BE2C (cell line): ENCODE measurements at regions not wholly inside any gene's neighbourhood (a gene's known extent, or its start where the extent isn't known, plus 50 kb on each side); places are given as distances from the start of the nearest gene placed in this dataset.

ENCODE experiments used
- DNase-seq: peaks from one replicate; pipeline ENCODE4 v3.0.0-alpha.2; 2020
- H3K27me3 ChIP-seq: fragments of 250-450 bp; sonication (Bioruptor Pico); 2 replicates; pipeline ENCODE4 v1.5.1; 2020; ENCODE audit warnings: mild to moderate bottlenecking
- H3K36me3 ChIP-seq: fragments of 250-450 bp; sonication (Bioruptor Pico); 2 replicates; pipeline ENCODE4 v1.5.1; 2020; ENCODE audit warnings: mild to moderate bottlenecking
- H3K4me1 ChIP-seq: fragments of 250-450 bp; sonication (Bioruptor Pico); 2 replicates; pipeline ENCODE4 v1.5.1; 2020
- H3K4me3 ChIP-seq: 2 replicates; pipeline ENCODE4 v1.5.1; 2011; ENCODE audit warnings: low read depth, low read length
- H3K9me3 ChIP-seq: fragments of 250-450 bp; sonication (Bioruptor Pico); 2 replicates; pipeline ENCODE4 v1.5.1; 2020
- TF ChIP-seq, protein P1 (sequence below): IDR thresholded peaks from 2 replicates; pipeline ENCODE4 v1.5.1; 2012; ENCODE audit warnings: mild to moderate bottlenecking, low read depth, low read length

- Histone ChIP-seq H3K9me3 (no peaks in the 10 kb centered on the region), H3K4me3 (no peak overlapping the region), H3K4me1 (no peaks in the 10 kb centered on the region), H3K27me3 (no peaks in the 10 kb centered on the region), H3K36me3 (no peaks in the 10 kb centered on the region)
- no peak for DNase-seq
- TF ChIP-seq, protein P1, sequence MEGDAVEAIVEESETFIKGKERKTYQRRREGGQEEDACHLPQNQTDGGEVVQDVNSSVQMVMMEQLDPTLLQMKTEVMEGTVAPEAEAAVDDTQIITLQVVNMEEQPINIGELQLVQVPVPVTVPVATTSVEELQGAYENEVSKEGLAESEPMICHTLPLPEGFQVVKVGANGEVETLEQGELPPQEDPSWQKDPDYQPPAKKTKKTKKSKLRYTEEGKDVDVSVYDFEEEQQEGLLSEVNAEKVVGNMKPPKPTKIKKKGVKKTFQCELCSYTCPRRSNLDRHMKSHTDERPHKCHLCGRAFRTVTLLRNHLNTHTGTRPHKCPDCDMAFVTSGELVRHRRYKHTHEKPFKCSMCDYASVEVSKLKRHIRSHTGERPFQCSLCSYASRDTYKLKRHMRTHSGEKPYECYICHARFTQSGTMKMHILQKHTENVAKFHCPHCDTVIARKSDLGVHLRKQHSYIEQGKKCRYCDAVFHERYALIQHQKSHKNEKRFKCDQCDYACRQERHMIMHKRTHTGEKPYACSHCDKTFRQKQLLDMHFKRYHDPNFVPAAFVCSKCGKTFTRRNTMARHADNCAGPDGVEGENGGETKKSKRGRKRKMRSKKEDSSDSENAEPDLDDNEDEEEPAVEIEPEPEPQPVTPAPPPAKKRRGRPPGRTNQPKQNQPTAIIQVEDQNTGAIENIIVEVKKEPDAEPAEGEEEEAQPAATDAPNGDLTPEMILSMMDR: no peak
These were observed 539.0 kb upstream of the PIK3C3 start for GRCh38 chr18:41416044-41416443.

DNA sequence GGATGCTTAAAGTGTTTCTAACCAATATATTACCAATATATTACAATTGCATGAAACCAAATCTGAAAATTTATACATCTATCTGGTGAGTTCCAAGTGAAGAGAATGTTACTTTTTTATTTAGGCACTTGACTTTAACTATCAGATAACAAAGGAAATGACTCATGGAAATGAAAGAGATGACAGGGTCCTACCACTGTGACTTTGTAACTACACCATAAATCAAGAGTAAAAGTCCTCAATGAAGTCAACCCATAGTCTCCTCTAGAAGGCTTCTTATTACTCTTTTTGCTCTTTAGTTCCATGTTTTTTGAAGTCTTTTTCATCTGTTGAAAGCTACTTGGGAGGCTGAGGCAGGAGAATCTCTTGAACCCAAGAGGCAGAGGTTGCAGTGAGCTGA lies 545.0 kb upstream of the PIK3C3 start:
- Histone ChIP-seq H3K27me3 (no peaks in the 10 kb centered on the region), H3K4me3 (no peak overlapping the region), H3K4me1 (no peaks in the 10 kb centered on the region), H3K9me3 (no peaks in the 10 kb centered on the region), H3K36me3 (no peaks in the 10 kb centered on the region)
- DNase-seq: no peak
- TF ChIP-seq, protein P1: no peak

GRCh38 chr18:41406834-41407233 lies 548.2 kb upstream of the PIK3C3 start:
- no peaks in the 10 kb centered on the region for H3K27me3 ChIP-seq
- no peaks in the 10 kb centered on the region for H3K4me1 ChIP-seq
- H3K36me3 ChIP-seq: no peaks in the 10 kb centered on the region
- no peaks in the 10 kb centered on the region for H3K9me3 ChIP-seq
- TF ChIP-seq, protein P1: no peak
- no peak overlapping the region for H3K4me3 ChIP-seq
- DNase-seq: no peak

DNA sequence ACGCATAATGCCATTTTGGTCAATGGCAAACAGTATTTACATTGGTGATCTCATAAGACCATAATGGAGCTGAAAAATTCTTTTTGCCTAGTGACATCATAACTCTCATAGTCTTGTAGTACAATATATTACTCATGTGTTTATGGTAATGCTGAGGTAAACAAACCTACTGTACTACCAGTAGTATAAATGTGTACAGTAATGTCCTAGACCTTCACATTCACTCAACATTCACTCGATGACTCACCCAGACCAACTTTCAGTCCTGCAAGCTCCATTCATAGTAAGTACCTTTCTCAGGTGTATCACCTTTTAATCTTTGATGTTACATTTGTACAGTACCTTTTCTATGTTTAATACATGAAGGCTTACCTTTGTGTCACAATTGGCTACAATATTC lies 558.2 kb upstream of the PIK3C3 start:
- Histone ChIP-seq H3K4me3 (no peak overlapping the region), H3K27me3 (no peaks in the 10 kb centered on the region), H3K36me3 (no peaks in the 10 kb centered on the region), H3K9me3 (no peaks in the 10 kb centered on the region), H3K4me1 (no peaks in the 10 kb centered on the region)
- DNase-seq: no peak
- TF ChIP-seq, protein P1: no peak

DNA sequence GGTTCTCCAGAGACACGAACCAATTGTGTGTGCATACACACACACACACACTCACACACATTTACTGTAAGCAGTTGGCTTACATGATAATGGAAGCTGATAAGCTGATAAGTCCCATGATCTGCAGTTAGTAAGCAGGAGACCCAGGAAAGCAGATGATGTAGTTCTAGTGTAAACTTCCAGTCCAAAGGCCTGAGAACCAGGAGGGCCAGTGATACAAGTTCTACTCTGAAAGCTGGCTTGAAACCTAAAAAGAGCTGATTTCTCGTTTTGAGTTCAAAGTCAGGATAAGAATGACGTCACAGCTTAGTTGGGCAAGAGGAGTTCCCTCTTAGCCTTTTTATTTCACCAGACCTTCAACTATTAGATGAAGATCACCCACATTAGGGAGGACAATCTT lies 558.8 kb upstream of the PIK3C3 start:
- H3K36me3 ChIP-seq: no peaks in the 10 kb centered on the region
- DNase-seq: no peak
- TF ChIP-seq, protein P1: no peak

DNA sequence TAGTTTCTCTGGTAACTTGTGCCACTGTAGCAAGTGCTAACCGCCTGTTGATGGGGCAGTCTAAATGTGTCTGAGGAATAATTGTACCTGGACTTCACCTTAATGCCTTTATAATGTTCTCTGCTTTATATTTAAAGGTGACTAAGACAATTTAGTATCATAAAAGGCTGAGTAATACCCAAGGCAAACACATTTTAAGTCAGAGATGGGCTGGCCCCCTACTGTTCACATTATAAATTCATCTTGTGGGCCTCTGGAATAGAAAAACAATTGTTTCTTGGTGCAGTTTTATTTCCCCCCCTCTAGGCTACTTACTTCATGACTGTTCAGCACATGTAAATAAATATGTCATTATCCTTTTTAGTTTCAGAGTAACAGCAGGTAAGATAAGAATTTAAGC lies 559.3 kb upstream of the PIK3C3 start:
- TF ChIP-seq, protein P1: no peak
- no peaks in the 10 kb centered on the region for H3K9me3 ChIP-seq
- DNase-seq: no peak
- no peak overlapping the region for H3K4me3 ChIP-seq
- no peaks in the 10 kb centered on the region for H3K36me3 ChIP-seq
- no peaks in the 10 kb centered on the region for H3K27me3 ChIP-seq
- H3K4me1 ChIP-seq: no peaks in the 10 kb centered on the region

More for the DNA sequence above, 558.8 kb upstream of the PIK3C3 start:
- no peaks in the 10 kb centered on the region for H3K4me1 ChIP-seq
- no peaks in the 10 kb centered on the region for H3K9me3 ChIP-seq
- H3K4me3 ChIP-seq: no peak overlapping the region
- H3K27me3 ChIP-seq: no peaks in the 10 kb centered on the region
